ENCODE measurements at regions not wholly inside any gene's neighbourhood (a gene's known extent, or its start where the extent isn't known, plus 50 kb on each side); places are given as distances from the start of the nearest gene placed in this dataset.
A peak's percentile ranks its signal among the peaks of the same experiment; 100 is the strongest.

DNA sequence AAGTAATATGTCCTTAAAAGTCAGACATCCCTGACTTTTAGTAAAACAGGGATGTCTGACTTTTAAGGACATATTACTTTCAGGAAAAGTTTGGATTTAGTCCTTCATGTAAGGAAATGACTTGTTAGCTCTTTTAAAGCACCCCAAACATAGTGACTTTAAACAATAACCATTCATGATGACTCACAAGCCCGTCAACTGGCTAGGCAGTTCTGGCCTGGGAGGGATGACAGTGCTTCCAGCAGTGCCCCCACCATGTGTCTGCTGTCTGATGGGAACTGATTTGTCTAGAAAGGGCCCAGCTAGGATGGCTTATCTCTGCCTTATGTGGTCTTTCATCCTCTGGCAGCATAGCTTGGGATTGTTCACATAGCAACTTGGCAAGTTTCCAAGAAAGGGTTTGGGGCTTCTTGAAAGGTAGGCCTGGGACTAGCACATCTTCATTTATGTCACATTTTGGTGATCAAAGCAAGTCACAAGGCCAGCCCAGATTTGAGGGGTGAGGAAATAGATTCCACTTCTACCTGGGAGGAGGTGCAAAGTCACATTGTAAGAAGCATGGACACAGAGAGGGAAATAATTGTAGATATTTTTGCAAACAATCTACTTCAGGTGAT lies 143.5 kb downstream of the C1orf94 start (continued):
- TF ChIP-seq HEY1 (CRISPR knock-in tag; IDR thresholded peaks at IDR 0.05; ENCODE audit: borderline replicate concordance) (no peak), CBFA2T3 (IDR thresholded peaks at IDR 0.05) (peak; percentile 49), ZNF239 (CRISPR knock-in tag; IDR thresholded peaks at IDR 0.05) (no peak)

DNA sequence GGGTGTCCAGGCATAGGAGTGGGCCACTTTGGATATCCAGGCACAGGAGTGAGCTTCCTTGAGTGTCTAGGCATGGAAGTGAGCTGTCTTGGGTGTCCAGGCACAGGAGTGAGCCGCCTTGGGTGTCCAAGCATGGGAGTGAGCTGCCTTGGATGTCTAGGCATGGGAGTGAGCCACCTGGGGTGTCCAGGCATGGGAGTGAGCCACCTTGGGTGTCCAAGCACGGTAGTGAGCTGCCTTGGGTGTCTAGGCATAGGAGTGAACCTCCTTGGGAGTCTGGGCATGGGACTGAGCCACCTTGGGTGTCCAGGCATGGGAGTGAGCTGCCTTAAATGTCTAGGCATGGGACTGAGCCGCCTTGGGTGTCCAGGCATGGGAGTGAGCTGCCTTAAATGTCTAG lies 146.3 kb downstream of the C1orf94 start:
- Histone ChIP-seq H3K9me3 (replicated peaks; ENCODE audit: control insufficient read depth, insufficient read depth, low read depth, low read length) (no peaks in the 10 kb centered on the region), H3K4me3 (no peak overlapping the region), H3K9me1 (ENCODE audit: control insufficient read depth, insufficient read depth, low read length) (peaks cover 3% of the 10 kb centered on the region), H2AFZ (ENCODE audit: low read depth, low read length) (no peak overlapping the region), H3K79me2 (ENCODE audit: control insufficient read depth, insufficient read depth, low read length) (no peaks in the 10 kb centered on the region), H3K27me3 (ENCODE audit: control insufficient read depth in 2 of 2, insufficient read depth in 2 of 2, low read length in 2 of 2) (peaks cover 1 to 13% of the 10 kb centered on the region in 2 experiments; a peak in 2 of 5 replicates), H4K20me1 (replicated peaks; ENCODE audit: control insufficient read depth, insufficient read depth, low read length) (no peaks in the 10 kb centered on the region), H3K4me1 (replicated peaks in 1 of 2; ENCODE audit: control insufficient read depth in 2 of 2, insufficient read depth in 2 of 2, low read length in 2 of 2) (no peaks in the 10 kb centered on the region), H3K36me3 (ENCODE audit: control insufficient read depth, insufficient read depth, low read length) (no peaks in the 10 kb centered on the region), H3K4me2 (ENCODE audit: insufficient read depth, low read length) (no peak overlapping the region), H3K9ac (ENCODE audit: insufficient read depth in 1 of 2, low read depth in 2 of 2, low read length in 2 of 2) (no peak overlapping the region; a peak in 1 of 4 replicates), H3K27ac (ENCODE audit: extremely low read depth, low read depth, low read length) (no peak overlapping the region)
- intact Hi-C loops (cut with micrococcal nuclease) (no loop called here), in situ Hi-C loops (cut with MboI) (no loop called here)
- DNase-seq (ENCODE audit: extremely low read depth in 1 of 4, low spot score in 3 of 4) = no peak
- FAIRE-seq = no peak
- ChIA-PET CTCF (ENCODE audit: low intra/inter-chr PET ratio) (no interaction called here), POLR2A (interaction anchor here (0.6 to 1.1 kb wide), 2 partner anchors 125 to 369 kb away, joined by 3 read pairs; no protein-coding TSS in a partner anchor)
- ATAC-seq = no peak
- 0% methylated on average over 3 of the region's 3 CpGs for WGBS (ENCODE audit: insufficient coverage, low coverage, missing lambda C conversion rate)
- no TSS peak for BruUV-seq (replicated peaks)
- TF ChIP-seq ZKSCAN1 (IDR thresholded peaks at IDR 0.05; ENCODE audit: low read depth, low read length) (no peak), HDAC8 (tag; IDR thresholded peaks at IDR 0.05) (no peak), ZNF551 (CRISPR knock-in tag; IDR thresholded peaks at IDR 0.05) (no peak), NR3C1 (CRISPR knock-in tag; IDR thresholded peaks at IDR 0.05) (no peak), ARID2 (IDR thresholded peaks at IDR 0.05) (no peak), DMBX1 (CRISPR knock-in tag; IDR thresholded peaks at IDR 0.05; ENCODE audit: borderline replicate concordance) (no peak), ZNF445 (CRISPR knock-in tag; IDR thresholded peaks at IDR 0.05; ENCODE audit: low read depth) (no peak)
- TF ChIP-seq, protein P1, sequence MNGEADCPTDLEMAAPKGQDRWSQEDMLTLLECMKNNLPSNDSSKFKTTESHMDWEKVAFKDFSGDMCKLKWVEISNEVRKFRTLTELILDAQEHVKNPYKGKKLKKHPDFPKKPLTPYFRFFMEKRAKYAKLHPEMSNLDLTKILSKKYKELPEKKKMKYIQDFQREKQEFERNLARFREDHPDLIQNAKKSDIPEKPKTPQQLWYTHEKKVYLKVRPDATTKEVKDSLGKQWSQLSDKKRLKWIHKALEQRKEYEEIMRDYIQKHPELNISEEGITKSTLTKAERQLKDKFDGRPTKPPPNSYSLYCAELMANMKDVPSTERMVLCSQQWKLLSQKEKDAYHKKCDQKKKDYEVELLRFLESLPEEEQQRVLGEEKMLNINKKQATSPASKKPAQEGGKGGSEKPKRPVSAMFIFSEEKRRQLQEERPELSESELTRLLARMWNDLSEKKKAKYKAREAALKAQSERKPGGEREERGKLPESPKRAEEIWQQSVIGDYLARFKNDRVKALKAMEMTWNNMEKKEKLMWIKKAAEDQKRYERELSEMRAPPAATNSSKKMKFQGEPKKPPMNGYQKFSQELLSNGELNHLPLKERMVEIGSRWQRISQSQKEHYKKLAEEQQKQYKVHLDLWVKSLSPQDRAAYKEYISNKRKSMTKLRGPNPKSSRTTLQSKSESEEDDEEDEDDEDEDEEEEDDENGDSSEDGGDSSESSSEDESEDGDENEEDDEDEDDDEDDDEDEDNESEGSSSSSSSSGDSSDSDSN (IDR thresholded peaks at IDR 0.05; ENCODE audit: borderline replicate concordance in 1 of 2, low read depth in 2 of 2, low read length in 2 of 2) = no peak
- TF ChIP-seq, protein P2, sequence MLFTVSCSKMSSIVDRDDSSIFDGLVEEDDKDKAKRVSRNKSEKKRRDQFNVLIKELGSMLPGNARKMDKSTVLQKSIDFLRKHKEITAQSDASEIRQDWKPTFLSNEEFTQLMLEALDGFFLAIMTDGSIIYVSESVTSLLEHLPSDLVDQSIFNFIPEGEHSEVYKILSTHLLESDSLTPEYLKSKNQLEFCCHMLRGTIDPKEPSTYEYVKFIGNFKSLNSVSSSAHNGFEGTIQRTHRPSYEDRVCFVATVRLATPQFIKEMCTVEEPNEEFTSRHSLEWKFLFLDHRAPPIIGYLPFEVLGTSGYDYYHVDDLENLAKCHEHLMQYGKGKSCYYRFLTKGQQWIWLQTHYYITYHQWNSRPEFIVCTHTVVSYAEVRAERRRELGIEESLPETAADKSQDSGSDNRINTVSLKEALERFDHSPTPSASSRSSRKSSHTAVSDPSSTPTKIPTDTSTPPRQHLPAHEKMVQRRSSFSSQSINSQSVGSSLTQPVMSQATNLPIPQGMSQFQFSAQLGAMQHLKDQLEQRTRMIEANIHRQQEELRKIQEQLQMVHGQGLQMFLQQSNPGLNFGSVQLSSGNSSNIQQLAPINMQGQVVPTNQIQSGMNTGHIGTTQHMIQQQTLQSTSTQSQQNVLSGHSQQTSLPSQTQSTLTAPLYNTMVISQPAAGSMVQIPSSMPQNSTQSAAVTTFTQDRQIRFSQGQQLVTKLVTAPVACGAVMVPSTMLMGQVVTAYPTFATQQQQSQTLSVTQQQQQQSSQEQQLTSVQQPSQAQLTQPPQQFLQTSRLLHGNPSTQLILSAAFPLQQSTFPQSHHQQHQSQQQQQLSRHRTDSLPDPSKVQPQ (CRISPR knock-in tag; IDR thresholded peaks at IDR 0.05; ENCODE audit: borderline replicate concordance) = no peak
- TF ChIP-seq, protein P3, sequence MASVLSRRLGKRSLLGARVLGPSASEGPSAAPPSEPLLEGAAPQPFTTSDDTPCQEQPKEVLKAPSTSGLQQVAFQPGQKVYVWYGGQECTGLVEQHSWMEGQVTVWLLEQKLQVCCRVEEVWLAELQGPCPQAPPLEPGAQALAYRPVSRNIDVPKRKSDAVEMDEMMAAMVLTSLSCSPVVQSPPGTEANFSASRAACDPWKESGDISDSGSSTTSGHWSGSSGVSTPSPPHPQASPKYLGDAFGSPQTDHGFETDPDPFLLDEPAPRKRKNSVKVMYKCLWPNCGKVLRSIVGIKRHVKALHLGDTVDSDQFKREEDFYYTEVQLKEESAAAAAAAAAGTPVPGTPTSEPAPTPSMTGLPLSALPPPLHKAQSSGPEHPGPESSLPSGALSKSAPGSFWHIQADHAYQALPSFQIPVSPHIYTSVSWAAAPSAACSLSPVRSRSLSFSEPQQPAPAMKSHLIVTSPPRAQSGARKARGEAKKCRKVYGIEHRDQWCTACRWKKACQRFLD (CRISPR knock-in tag; IDR thresholded peaks at IDR 0.05) = no peak
- TF ChIP-seq, protein P4, sequence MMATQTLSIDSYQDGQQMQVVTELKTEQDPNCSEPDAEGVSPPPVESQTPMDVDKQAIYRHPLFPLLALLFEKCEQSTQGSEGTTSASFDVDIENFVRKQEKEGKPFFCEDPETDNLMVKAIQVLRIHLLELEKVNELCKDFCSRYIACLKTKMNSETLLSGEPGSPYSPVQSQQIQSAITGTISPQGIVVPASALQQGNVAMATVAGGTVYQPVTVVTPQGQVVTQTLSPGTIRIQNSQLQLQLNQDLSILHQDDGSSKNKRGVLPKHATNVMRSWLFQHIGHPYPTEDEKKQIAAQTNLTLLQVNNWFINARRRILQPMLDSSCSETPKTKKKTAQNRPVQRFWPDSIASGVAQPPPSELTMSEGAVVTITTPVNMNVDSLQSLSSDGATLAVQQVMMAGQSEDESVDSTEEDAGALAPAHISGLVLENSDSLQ (IDR thresholded peaks at IDR 0.05) = no peak

All from K562 (cell line).